H1 (cell line): ENCODE measurements at regions not wholly inside any gene's neighbourhood (a gene's known extent, or its start where the extent isn't known, plus 50 kb on each side); places are given as distances from the start of the nearest gene placed in this dataset.

Experiments used
- CTCF ChIA-PET: fragments of 300-600 bp; sonication (Branson Sonifier 250); formaldehyde crosslinking; loops from one replicate; lab custom pipeline; 2021; ENCODE audit not compliant: partially characterized antibody; lab: Charles Lee
- POLR2A ChIA-PET: fragments of 300-600 bp; sonication (Branson Sonifier 250); formaldehyde crosslinking; loops from one replicate; lab custom pipeline; 2021; ENCODE audit warnings: inconsistent platforms; ENCODE audit not compliant: partially characterized antibody; lab: Charles Lee
- DNase-seq, 2 experiments: peaks; one replicate each; pipeline versions ENCODE4 v3.0.0 to v3.0.0-alpha.2; 2010 to 2022; ENCODE audit warnings: low spot score in 2 of 2, low read depth in 1 of 2, mixed read lengths in 1 of 2
- FAIRE-seq: peaks from 2 replicates; lab custom pipeline; 2011; peaks lifted over from hg19 to GRCh38; lab: Jason Lieb, UNC
- H2AFZ ChIP-seq: 2 replicates; pipeline ENCODE4 v1.8.1; 2012; ENCODE audit warnings: low read length, inconsistent platforms
- H2AK5ac ChIP-seq: 2 replicates; pipeline ENCODE4 v1.6.1; 2013; ENCODE audit warnings: low read depth, low read length
- H2BK120ac ChIP-seq: replicated peaks from 2 replicates; pipeline ENCODE3; 2013; ENCODE audit warnings: low read depth, low read length, inconsistent platforms
- H2BK12ac ChIP-seq: 2 replicates; pipeline ENCODE4 v1.6.1; 2013; ENCODE audit warnings: low read depth, low read length
- H2BK15ac ChIP-seq: 2 replicates; pipeline ENCODE4 v1.6.1; 2013; ENCODE audit warnings: low read length
- H2BK20ac ChIP-seq: 2 replicates; pipeline ENCODE4 v1.6.1; 2013; ENCODE audit warnings: low read length
- H2BK5ac ChIP-seq: 2 replicates; pipeline ENCODE4 v1.6.1; 2013; ENCODE audit warnings: low read depth, low read length
- H3K14ac ChIP-seq: 2 replicates; pipeline ENCODE4 v1.6.1; 2013; ENCODE audit warnings: inconsistent platforms; ENCODE audit not compliant: insufficient read length
- H3K18ac ChIP-seq: 2 replicates; pipeline ENCODE4 v1.6.1; 2013; ENCODE audit warnings: low read length; ENCODE audit errors: extremely low read depth
- H3K23ac ChIP-seq: 2 replicates; pipeline ENCODE4 v1.6.1; 2013; ENCODE audit warnings: inconsistent platforms; ENCODE audit not compliant: insufficient read length
- H3K23me2 ChIP-seq: 2 replicates; pipeline ENCODE4 v1.6.1; 2013; ENCODE audit warnings: low read depth, low read length
- H3K27ac ChIP-seq: 2 replicates; pipeline ENCODE4 v1.6.1; 2011; ENCODE audit warnings: low read depth, low read length, inconsistent platforms
- H3K27me3 ChIP-seq, 4 experiments: replicated peaks in 1 of 4; 1 replicate in 1 of 4; 2 replicates in 3 of 4; pipeline versions ENCODE4 v1.6.1 to v1.8.1; 2011 to 2013; ENCODE audit warnings: low read length in 3 of 4, mild to moderate bottlenecking in 3 of 4, inconsistent platforms in 2 of 4, mixed read lengths in 2 of 4, moderate library complexity in 1 of 4; ENCODE audit not compliant: control insufficient read depth in 3 of 4, insufficient read depth in 3 of 4; ENCODE audit errors: extremely low read depth in 1 of 4
- H3K36me3 ChIP-seq, 4 experiments: 2 replicates each; pipeline versions ENCODE4 v1.6.1 to v1.8.1; 2011 to 2013; ENCODE audit warnings: mild to moderate bottlenecking in 4 of 4, low read length in 3 of 4, moderate library complexity in 2 of 4, control low read depth in 1 of 4, inconsistent platforms in 1 of 4; ENCODE audit not compliant: insufficient read depth in 4 of 4, control insufficient read depth in 2 of 4
- H3K4ac ChIP-seq: replicated peaks from 2 replicates; pipeline ENCODE3; 2013; ENCODE audit warnings: low read length, low read depth, mixed read lengths, inconsistent platforms; ENCODE audit not compliant: insufficient read length
- H3K4me1 ChIP-seq, 4 experiments: replicated peaks in 1 of 4; 1 replicate in 1 of 4; 2 replicates in 3 of 4; pipeline versions ENCODE4 v1.6.1 to v1.8.1; 2011 to 2013; ENCODE audit warnings: low read length in 3 of 4, inconsistent platforms in 2 of 4, mixed read lengths in 1 of 4; ENCODE audit not compliant: insufficient read depth in 4 of 4, control insufficient read depth in 3 of 4
- H3K4me2 ChIP-seq, 2 experiments: 2 replicates each; pipeline versions ENCODE4 v1.6.1 to v1.8.1; 2011 to 2013; ENCODE audit warnings: low read depth in 2 of 2, low read length in 2 of 2, control low read depth in 1 of 2, inconsistent platforms in 1 of 2, mild to moderate bottlenecking in 1 of 2; ENCODE audit not compliant: insufficient read depth in 1 of 2
- H3K4me3 ChIP-seq, 4 experiments: fragments of 200-600, 300-600 bp in 1 of 4; sonication (generic), shearing (Covaris generic), sonication (Bioruptor Twin) in 1 of 4; 2 replicates each; pipeline versions ENCODE4 v1.5.1 to v1.8.1; 2011 to 2016; ENCODE audit warnings: low read length in 4 of 4, low read depth in 3 of 4, control low read depth in 2 of 4, inconsistent platforms in 2 of 4, mild to moderate bottlenecking in 2 of 4, mixed read lengths in 1 of 4, moderate library complexity in 1 of 4; ENCODE audit not compliant: insufficient read depth in 2 of 4; ENCODE audit errors: extremely low read depth in 1 of 4
- H3K56ac ChIP-seq: replicated peaks from 2 replicates; pipeline ENCODE3; 2013; ENCODE audit warnings: low read depth, mild to moderate bottlenecking, mixed read lengths, low read length, inconsistent platforms; ENCODE audit not compliant: insufficient read length
- H3K79me1 ChIP-seq: 2 replicates; pipeline ENCODE4 v1.6.1; 2013; ENCODE audit warnings: low read depth, low read length, control low read depth
- H3K79me2 ChIP-seq, 2 experiments: 2 replicates each; pipeline versions ENCODE4 v1.6.1 to v1.8.1; 2012 to 2013; ENCODE audit warnings: low read length in 2 of 2, mild to moderate bottlenecking in 2 of 2, inconsistent platforms in 1 of 2; ENCODE audit not compliant: insufficient read depth in 2 of 2, control insufficient read depth in 1 of 2
- H3K9ac ChIP-seq, 4 experiments: replicated peaks in 1 of 4; 1 replicate in 1 of 4; 2 replicates in 3 of 4; pipeline versions ENCODE4 v1.6.1 to v1.8.1; 2011 to 2013; ENCODE audit warnings: low read depth in 3 of 4, low read length in 3 of 4, control low read depth in 2 of 4, mild to moderate bottlenecking in 2 of 4, moderate library complexity in 2 of 4, inconsistent platforms in 1 of 4; ENCODE audit errors: extremely low read depth in 1 of 4
- H3K9me3 ChIP-seq, 2 experiments: 2 replicates each; pipeline versions ENCODE4 v1.6.1 to v1.8.1; 2012 to 2013; ENCODE audit warnings: mild to moderate bottlenecking in 2 of 2, moderate library complexity in 2 of 2, control low read depth in 1 of 2, inconsistent platforms in 1 of 2, low read depth in 1 of 2, low read length in 1 of 2, mixed read lengths in 1 of 2; ENCODE audit not compliant: insufficient read depth in 2 of 2
- H4K20me1 ChIP-seq, 2 experiments: replicated peaks in 1 of 2; 2 replicates each; pipeline versions ENCODE3 to v1.8.1; 2011 to 2013; ENCODE audit warnings: inconsistent platforms in 2 of 2, low read length in 2 of 2, mild to moderate bottlenecking in 1 of 2; ENCODE audit not compliant: insufficient read depth in 2 of 2, control insufficient read depth in 1 of 2
- H4K5ac ChIP-seq: 2 replicates; pipeline ENCODE4 v1.6.1; 2013; ENCODE audit warnings: low read length, low read depth, mixed read lengths, inconsistent platforms; ENCODE audit not compliant: insufficient read length
- H4K8ac ChIP-seq: 2 replicates; pipeline ENCODE4 v1.8.0; 2013; ENCODE audit warnings: mild to moderate bottlenecking, moderate library complexity, low read length, inconsistent platforms; ENCODE audit not compliant: insufficient read depth; ENCODE audit errors: extremely low read depth
- H4K91ac ChIP-seq: replicated peaks from 2 replicates; pipeline ENCODE3; 2013; ENCODE audit warnings: low read length, mixed read lengths, inconsistent platforms; ENCODE audit not compliant: insufficient read length
- CHD1 ChIP-seq: IDR thresholded peaks from 2 replicates; pipeline ENCODE4 v1.6.1; 2012; ENCODE audit warnings: low read depth, low read length, improper control_type of control experiment
- EGR1 ChIP-seq: IDR thresholded peaks from 2 replicates; pipeline ENCODE4 v1.6.1; 2011; ENCODE audit warnings: low read depth, low read length, borderline replicate concordance
- GTF2F1 ChIP-seq: IDR thresholded peaks from 2 replicates; pipeline ENCODE4 v1.6.1; 2012; ENCODE audit warnings: low read depth, low read length, improper control_type of control experiment, borderline replicate concordance
- HDAC2 ChIP-seq, 2 experiments: fragments of 300-600 bp in 1 of 2; sonication (generic) in 1 of 2; IDR thresholded peaks; 2 replicates each; pipeline ENCODE4 v1.6.1; 2011 to 2012; ENCODE audit warnings: low read depth in 2 of 2, low read length in 2 of 2, mild to moderate bottlenecking in 2 of 2, moderate library complexity in 2 of 2, borderline replicate concordance in 1 of 2, inconsistent platforms in 1 of 2
- JUN ChIP-seq: IDR thresholded peaks from 2 replicates; pipeline ENCODE4 v1.6.1; 2011; ENCODE audit warnings: low read depth, mild to moderate bottlenecking, improper control_type of control experiment, low read length
- KDM1A ChIP-seq: fragments of 200-600, 300-600 bp; sonication (generic); IDR thresholded peaks from 2 replicates; pipeline ENCODE4 v1.7.1; 2016; ENCODE audit warnings: mild to moderate bottlenecking, low read length, borderline replicate concordance
- RFX5 ChIP-seq: IDR thresholded peaks from 2 replicates; pipeline ENCODE4 v1.6.1; 2011; ENCODE audit warnings: low read depth, low read length, improper control_type of control experiment, borderline replicate concordance
- WGBS, 2 experiments: shearing (Covaris generic) in 1 of 2; methylation state at CpG; one replicate each; pipeline versions ENCODE4 v1.1.6 to v1.1.7; 2013 to 2015; ENCODE audit warnings: low lambda C conversion rate in 2 of 2, mixed read lengths in 2 of 2, inconsistent platforms in 1 of 2, low coverage in 1 of 2, missing lambda C conversion rate in 1 of 2; ENCODE audit not compliant: insufficient replicate concordance in 2 of 2, insufficient coverage in 1 of 2, insufficient read length in 1 of 2; ENCODE audit errors: extremely low coverage in 1 of 2, missing lambda C conversion rate in 1 of 2; 5-methylcytosine and 5-hydroxymethylcytosine counted together

DNA sequence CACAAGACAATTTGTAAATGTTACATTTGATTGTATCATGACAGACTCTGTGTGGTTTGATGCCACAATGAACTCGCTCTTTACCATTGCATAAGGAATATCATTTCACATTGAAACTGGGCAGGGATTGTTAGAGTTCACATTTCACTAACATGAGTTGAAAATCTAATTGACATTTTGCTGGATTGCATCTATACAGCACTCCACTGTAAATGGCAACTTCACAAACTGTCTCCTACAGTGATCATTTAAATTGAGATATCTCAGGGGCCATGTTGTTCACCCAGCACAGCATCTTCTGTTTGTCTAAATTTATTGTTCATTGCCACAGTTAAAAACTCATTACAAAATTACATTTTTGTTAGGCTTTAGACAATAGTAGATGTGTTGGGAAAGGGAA, 499.4 kb downstream of the GBE1 start:
- H3K23ac ChIP-seq = no peak overlapping the region
- H4K8ac ChIP-seq = no peak overlapping the region
- ChIA-PET POLR2A (no interaction called here), CTCF (no interaction called here)
- TF ChIP-seq GTF2F1 = no peak
- no peak for TF ChIP-seq JUN
- no peak for TF ChIP-seq KDM1A
- no peak for TF ChIP-seq EGR1
- TF ChIP-seq RFX5 = no peak
- TF ChIP-seq HDAC2 (IDR thresholded peaks at IDR 0.05; ENCODE audit: borderline replicate concordance in 1 of 2, low read depth in 2 of 2, low read length in 2 of 2) = no peak
- no peak for TF ChIP-seq CHD1
- no peak overlapping the region for H3K4me3 ChIP-seq
- H2BK5ac ChIP-seq = no peak overlapping the region
- no peak for DNase-seq
- no peaks in the 10 kb centered on the region for H4K20me1 ChIP-seq
- H3K9ac ChIP-seq = no peak overlapping the region
- H3K4me2 ChIP-seq = no peak overlapping the region
- no peak overlapping the region for H2BK20ac ChIP-seq
- H3K56ac ChIP-seq = no peak overlapping the region
- H2BK12ac ChIP-seq = no peak overlapping the region
- no peak overlapping the region for H4K91ac ChIP-seq
- H3K23me2 ChIP-seq = no peaks in the 10 kb centered on the region
- no peak overlapping the region for H2AK5ac ChIP-seq
- no peak overlapping the region for H2BK15ac ChIP-seq
- H3K36me3 ChIP-seq = no peaks in the 10 kb centered on the region
- no peaks in the 10 kb centered on the region for H3K4me1 ChIP-seq
- H4K5ac ChIP-seq = no peak overlapping the region
- H3K14ac ChIP-seq = no peak overlapping the region
- no peaks in the 10 kb centered on the region for H3K27me3 ChIP-seq
- FAIRE-seq = no peak
- no peak overlapping the region for H3K27ac ChIP-seq
- H3K18ac ChIP-seq = no peak overlapping the region
- H3K9me3 ChIP-seq = no peaks in the 10 kb centered on the region
- 89% methylated on average over 1 of the region's 1 CpG; no CpG with 5 or more reads in 1 of the 2 experiments for WGBS, 2 experiments
- H3K4ac ChIP-seq = no peak overlapping the region
- no peaks in the 10 kb centered on the region for H3K79me2 ChIP-seq
- no peaks in the 10 kb centered on the region for H3K79me1 ChIP-seq
- no peak overlapping the region for H2AFZ ChIP-seq
- H2BK120ac ChIP-seq = no peak overlapping the region
